Endothelial cell of umbilical vein (primary cell): ENCODE measurements at regions not wholly inside any gene's neighbourhood (a gene's known extent, or its start where the extent isn't known, plus 50 kb on each side); places are given as distances from the start of the nearest gene placed in this dataset.

Experiments used
- BruUV-seq: library from RNA; stranded (reverse); fragments of 400-500 nt; replicated peaks from 2 replicates; lab custom pipeline; 2021; lab: Mats Ljungman, UMichigan
- CTCF ChIA-PET: fragments of 300-600, 350-600 bp; sonication (Branson Sonifier 250); formaldehyde crosslinking; loops from one replicate; lab custom pipeline; 2021; ENCODE audit warnings: antibody characterized with exemption, inconsistent platforms; lab: Charles Lee
- POLR2A ChIA-PET: fragments of 300-600, 350-600 bp; sonication (Branson Sonifier 250); formaldehyde crosslinking; loops from one replicate; lab custom pipeline; 2021; ENCODE audit warnings: antibody characterized with exemption, inconsistent platforms; lab: Charles Lee
- DNase-seq: peaks from one replicate; pipeline ENCODE4 v3.0.0-alpha.2; 2011; ENCODE audit warnings: low read depth, low spot score
- FAIRE-seq: peaks from 2 replicates; lab custom pipeline; 2011; peaks lifted over from hg19 to GRCh38; lab: Jason Lieb, UNC
- H2AFZ ChIP-seq: 2 replicates; pipeline ENCODE4 v1.6.0; 2012; ENCODE audit warnings: low read depth, low read length, control low read depth, inconsistent platforms
- H3K27ac ChIP-seq: 2 replicates; pipeline ENCODE4 v1.5.1; 2011; ENCODE audit warnings: low read depth, mild to moderate bottlenecking, control low read depth, low read length, moderate library complexity; ENCODE audit not compliant: insufficient read depth
- H3K27me3 ChIP-seq, 2 experiments: 2 replicates each; pipeline versions ENCODE4 v1.6.0 to v1.6.1; 2011; ENCODE audit warnings: low read length in 2 of 2, mixed read lengths in 1 of 2; ENCODE audit not compliant: control insufficient read depth in 2 of 2, insufficient read depth in 2 of 2
- H3K36me3 ChIP-seq, 2 experiments: 2 replicates in 1 of 2; 3 replicates in 1 of 2; pipeline ENCODE4 v1.5.1; 2011; ENCODE audit warnings: low read length in 2 of 2, mild to moderate bottlenecking in 1 of 2, moderate library complexity in 1 of 2; ENCODE audit not compliant: control insufficient read depth in 2 of 2, insufficient read depth in 2 of 2; ENCODE audit errors: extremely low read depth in 1 of 2
- H3K4me1 ChIP-seq: 3 replicates; pipeline ENCODE4 v1.5.1; 2011; ENCODE audit warnings: mild to moderate bottlenecking, low read length; ENCODE audit not compliant: control insufficient read depth, insufficient read depth; ENCODE audit errors: extremely low read depth
- H3K4me2 ChIP-seq: 2 replicates; pipeline ENCODE4 v1.6.1; 2011; ENCODE audit warnings: low read length, control low read depth, mixed read lengths; ENCODE audit not compliant: insufficient read depth
- H3K4me3 ChIP-seq, 3 experiments: fragments of 200-600 bp in 1 of 3; sonication (generic), shearing (Covaris generic) in 1 of 3; replicated peaks in 1 of 3; 2 replicates each; pipeline ENCODE4 v1.5.1; 2011 to 2016; ENCODE audit warnings: control low read depth in 3 of 3, low read length in 3 of 3, mild to moderate bottlenecking in 2 of 3, inconsistent platforms in 1 of 3, low read depth in 1 of 3, moderate library complexity in 1 of 3; ENCODE audit not compliant: insufficient read depth in 1 of 3
- H3K79me2 ChIP-seq: 2 replicates; pipeline ENCODE4 v1.6.0; 2012; ENCODE audit warnings: low read length, inconsistent platforms; ENCODE audit not compliant: control insufficient read depth, insufficient read depth
- H3K9ac ChIP-seq: replicated peaks from 2 replicates; pipeline ENCODE3; 2011; ENCODE audit warnings: low read length, control low read depth; ENCODE audit not compliant: insufficient read depth; ENCODE audit errors: extremely low read depth
- H3K9me1 ChIP-seq: replicated peaks from 3 replicates; pipeline ENCODE4 v1.6.0; 2011; ENCODE audit warnings: mild to moderate bottlenecking, low read length; ENCODE audit not compliant: control insufficient read depth, insufficient read depth; ENCODE audit errors: extremely low read depth
- H3K9me3 ChIP-seq: replicated peaks from 2 replicates; pipeline ENCODE4 v1.5.1; 2012; ENCODE audit warnings: low read length, inconsistent platforms; ENCODE audit not compliant: control insufficient read depth, insufficient read depth
- H4K20me1 ChIP-seq: replicated peaks from 2 replicates; pipeline ENCODE3; 2011; ENCODE audit warnings: mild to moderate bottlenecking, low read length; ENCODE audit not compliant: control insufficient read depth, insufficient read depth; ENCODE audit errors: extremely low read depth
- CTCF ChIP-seq, 2 donors: IDR thresholded peaks; 1 replicate in 1 of 2; 2 replicates in 1 of 2; pipeline ENCODE4 v1.5.1; 2011; ENCODE audit warnings: low read length in 2 of 2, mild to moderate bottlenecking in 2 of 2, moderate library complexity in 2 of 2, control low read depth in 1 of 2, inconsistent platforms in 1 of 2, low read depth in 1 of 2; ENCODE audit not compliant: insufficient read depth in 1 of 2; ENCODE audit errors: extremely low read depth in 1 of 2
- EZH2 ChIP-seq: IDR thresholded peaks from 2 replicates; pipeline ENCODE4 v1.6.1; 2012; ENCODE audit warnings: borderline replicate concordance, low read depth, mild to moderate bottlenecking, moderate library complexity, low read length, inconsistent platforms; ENCODE audit not compliant: severe bottlenecking
- FOS ChIP-seq: IDR thresholded peaks from 2 replicates; pipeline ENCODE4 v1.6.1; 2011; ENCODE audit warnings: mild to moderate bottlenecking, low read length, moderate library complexity, borderline replicate concordance; ENCODE audit not compliant: insufficient read depth
- GATA2 ChIP-seq: IDR thresholded peaks from 2 replicates; pipeline ENCODE4 v1.7.0; 2011; ENCODE audit warnings: low read depth, mild to moderate bottlenecking, moderate library complexity, mixed read lengths, low read length; ENCODE audit not compliant: insufficient read length, insufficient read depth
- JUN ChIP-seq: IDR thresholded peaks from 2 replicates; pipeline ENCODE4 v1.6.1; 2011; ENCODE audit warnings: borderline replicate concordance, low read depth; ENCODE audit not compliant: insufficient read length, insufficient read depth
- MAX ChIP-seq: IDR thresholded peaks from 2 replicates; pipeline ENCODE4 v1.6.1; 2011; ENCODE audit not compliant: insufficient read depth, insufficient read length
- POLR2A ChIP-seq: IDR thresholded peaks from 2 replicates; pipeline ENCODE4 v1.6.1; 2012; ENCODE audit warnings: low read depth, mild to moderate bottlenecking, control low read depth, low read length
- POLR2AphosphoS5 ChIP-seq: IDR thresholded peaks from 2 replicates; pipeline ENCODE4 v1.6.1; 2012; ENCODE audit warnings: low read depth, mild to moderate bottlenecking, control low read depth, low read length, moderate library complexity; ENCODE audit not compliant: insufficient read depth
- dilution Hi-C: fragments of 300-500 bp; cut with MboI; formaldehyde crosslinking; loops from one replicate; pipeline ENCODE4 v1.15.0; 2019; ENCODE audit warnings: low sequenced_read_pairs; ENCODE audit not compliant: extremely low pct_ligation_motif_present
- intact Hi-C: fragments of 100-400 bp; cut with micrococcal nuclease; formaldehyde crosslinking; loops from one replicate; pipeline ENCODE4 v1.10.0; 2022

- no peak overlapping the region for H3K4me2 ChIP-seq
- H3K36me3 ChIP-seq: no peaks in the 10 kb centered on the region
- H3K27ac ChIP-seq: no peak overlapping the region
- H3K4me3 ChIP-seq: no peak overlapping the region
- dilution Hi-C loops: no loop called here
- no peaks in the 10 kb centered on the region for H3K4me1 ChIP-seq
- no peak for DNase-seq
- H3K27me3 ChIP-seq: no peaks in the 10 kb centered on the region
- intact Hi-C loops: no loop called here
- ChIA-PET POLR2A (no interaction called here), CTCF (no interaction called here)
- no peaks in the 10 kb centered on the region for H3K9me3 ChIP-seq
- H3K9me1 ChIP-seq: no peaks in the 10 kb centered on the region
- BruUV-seq: no TSS peak
- H3K79me2 ChIP-seq: no peaks in the 10 kb centered on the region
- no peak overlapping the region for H3K9ac ChIP-seq
- no peak for TF ChIP-seq POLR2A
- TF ChIP-seq MAX: no peak
- TF ChIP-seq POLR2AphosphoS5: no peak
- TF ChIP-seq GATA2: no peak
- TF ChIP-seq FOS: no peak
- no peak for TF ChIP-seq EZH2
- no peak for FAIRE-seq
- H4K20me1 ChIP-seq: no peaks in the 10 kb centered on the region
- H2AFZ ChIP-seq: no peak overlapping the region
Measured at GRCh38 chr11:114848027-114848426, 169.7 kb downstream of the NXPE2 start.

GRCh38 chr11:114857281-114857680 lies 179.0 kb downstream of the NXPE2 start:
- TF ChIP-seq MAX (no peak), POLR2A (no peak), CTCF (IDR thresholded peaks at IDR 0.05; ENCODE audit: extremely low read depth in 1 of 2, insufficient read depth in 1 of 2, low read depth in 1 of 2, low read length in 2 of 2) (no peak), POLR2AphosphoS5 (no peak), JUN (no peak), GATA2 (no peak)
- Histone ChIP-seq H3K9me3 (no peaks in the 10 kb centered on the region), H3K27me3 (no peaks in the 10 kb centered on the region), H3K27ac (no peak overlapping the region), H2AFZ (no peak overlapping the region), H3K9ac (no peak overlapping the region), H3K79me2 (no peaks in the 10 kb centered on the region), H3K4me3 (no peak overlapping the region), H3K4me1 (no peaks in the 10 kb centered on the region), H4K20me1 (no peaks in the 10 kb centered on the region), H3K9me1 (no peaks in the 10 kb centered on the region), H3K36me3 (no peaks in the 10 kb centered on the region), H3K4me2 (no peak overlapping the region)
- dilution Hi-C loops (no loop called here), intact Hi-C loops (no loop called here)
- FAIRE-seq (no peak), DNase-seq (no peak)
- CTCF ChIA-PET: no interaction called here
- BruUV-seq: no TSS peak
- POLR2A ChIA-PET: no interaction called here
